Memory B cell (primary cell): ENCODE measurements at regions not wholly inside any gene's neighbourhood (a gene's known extent, or its start where the extent isn't known, plus 50 kb on each side); places are given as distances from the start of the nearest gene placed in this dataset.
"Not testable (repeated sequence)": the region's sequence is repeated elsewhere in the genome, so short reads cannot be mapped to it uniquely, and the experiment has no call there.

Source experiments
- ATAC-seq: fragments of 150-1000 bp; cut with Tn5 transposase; 2 replicates; pipeline ENCODE4 v1.10.0; 2021; ENCODE audit warnings: low read depth, mild to moderate bottlenecking, moderate library complexity
- DNase-seq, 2 donors: peaks; one replicate each; pipeline ENCODE4 v3.0.0; 2022; ENCODE audit warnings: low spot score in 2 of 2
- H3K27ac Mint-ChIP-seq: one replicate; pipeline ENCODE4 v1.8.0; 2022; ENCODE audit warnings: mild to moderate bottlenecking, moderate library complexity, mixed read lengths
- H3K27me3 Mint-ChIP-seq: one replicate; pipeline ENCODE4 v1.8.0; 2022; ENCODE audit warnings: mixed read lengths
- H3K36me3 Mint-ChIP-seq: one replicate; pipeline ENCODE4 v1.8.0; 2022; ENCODE audit warnings: mild to moderate bottlenecking, mixed read lengths
- H3K4me1 Mint-ChIP-seq: one replicate; pipeline ENCODE4 v1.8.0; 2022; ENCODE audit warnings: mixed read lengths
- H3K4me3 Mint-ChIP-seq: one replicate; pipeline ENCODE4 v1.8.0; 2022; ENCODE audit warnings: mild to moderate bottlenecking, moderate library complexity, mixed read lengths
- H3K9me3 Mint-ChIP-seq: one replicate; pipeline ENCODE4 v1.8.0; 2022; ENCODE audit warnings: mixed read lengths

GRCh38 chr3:105274958-105275357 is 91.8 kb upstream of the ALCAM start:
- H3K4me3 Mint-ChIP-seq = no peak overlapping the region
- H3K36me3 Mint-ChIP-seq = no peaks in the 10 kb centered on the region
- no peak for ATAC-seq
- peaks cover 1% of the 10 kb centered on the region for H3K9me3 Mint-ChIP-seq
- no peak overlapping the region for H3K27ac Mint-ChIP-seq
- no peak for DNase-seq
- no peaks in the 10 kb centered on the region for H3K4me1 Mint-ChIP-seq
- H3K27me3 Mint-ChIP-seq = peaks cover 2% of the 10 kb centered on the region

GRCh38 chr3:105277656-105278055 is 89.1 kb upstream of the ALCAM start:
- DNase-seq (no peak), ATAC-seq (no peak)
- H3K4me1 Mint-ChIP-seq = no peaks in the 10 kb centered on the region
- no peaks in the 10 kb centered on the region for H3K36me3 Mint-ChIP-seq
- peaks cover 1% of the 10 kb centered on the region for H3K9me3 Mint-ChIP-seq
- H3K4me3 Mint-ChIP-seq = no peak overlapping the region
- peaks cover 2% of the 10 kb centered on the region for H3K27me3 Mint-ChIP-seq
- H3K27ac Mint-ChIP-seq = no peak overlapping the region

- H3K9me3 Mint-ChIP-seq = no peaks in the 10 kb centered on the region
- no peaks in the 10 kb centered on the region for H3K4me1 Mint-ChIP-seq
- H3K27ac Mint-ChIP-seq = no peak overlapping the region
- H3K4me3 Mint-ChIP-seq = no peak overlapping the region
- H3K36me3 Mint-ChIP-seq = no peaks in the 10 kb centered on the region
- H3K27me3 Mint-ChIP-seq = peaks cover 4% of the 10 kb centered on the region
- no peak for DNase-seq
- ATAC-seq = no peak
Measured at GRCh38 chr3:105278688-105279087, 88.0 kb upstream of the ALCAM start.

- no peak overlapping the region for H3K27ac Mint-ChIP-seq
- no peak overlapping the region for H3K4me3 Mint-ChIP-seq
- no peak for DNase-seq
- H3K27me3 Mint-ChIP-seq = peaks cover 2% of the 10 kb centered on the region
- no peak for ATAC-seq
- no peaks in the 10 kb centered on the region for H3K9me3 Mint-ChIP-seq
- H3K4me1 Mint-ChIP-seq = no peaks in the 10 kb centered on the region
- no peaks in the 10 kb centered on the region for H3K36me3 Mint-ChIP-seq
Measured at GRCh38 chr3:105281989-105282388, 84.7 kb upstream of the ALCAM start.

GRCh38 chr3:105284876-105285275 is 81.8 kb upstream of the ALCAM start:
- H3K27ac Mint-ChIP-seq = no peak overlapping the region
- H3K27me3 Mint-ChIP-seq = peaks cover 2% of the 10 kb centered on the region
- no peak for ATAC-seq

GRCh38 chr3:105285653-105286241 is 81.0 kb upstream of the ALCAM start:
- Mint-ChIP-seq H3K4me1 (no peaks in the 10 kb centered on the region), H3K9me3 (peaks cover 3% of the 10 kb centered on the region), H3K27ac (no peak overlapping the region), H3K36me3 (peaks cover 3% of the 10 kb centered on the region), H3K4me3 (no peak overlapping the region), H3K27me3 (peaks cover 2% of the 10 kb centered on the region)
- ATAC-seq (no peak), DNase-seq (no peak)

More at GRCh38 chr3:105284876-105285275, 81.8 kb upstream of the ALCAM start:
- Mint-ChIP-seq H3K4me3 (no peak overlapping the region), H3K36me3 (peaks cover under 1% of the 10 kb centered on the region), H3K9me3 (peaks cover 1% of the 10 kb centered on the region), H3K4me1 (no peaks in the 10 kb centered on the region)
- no peak for DNase-seq

GRCh38 chr3:105293441-105293840 is 73.3 kb upstream of the ALCAM start:
- H3K9me3 Mint-ChIP-seq = peaks cover 5% of the 10 kb centered on the region
- H3K36me3 Mint-ChIP-seq = peaks cover 12% of the 10 kb centered on the region
- ATAC-seq (no peak), DNase-seq (no peak)
- H3K4me3 Mint-ChIP-seq = no peak overlapping the region
- no peaks in the 10 kb centered on the region for H3K27me3 Mint-ChIP-seq
- H3K4me1 Mint-ChIP-seq = no peaks in the 10 kb centered on the region
- no peak overlapping the region for H3K27ac Mint-ChIP-seq

GRCh38 chr3:105296182-105296822 is 70.4 kb upstream of the ALCAM start:
- not testable (repeated sequence) for H3K27ac Mint-ChIP-seq, H3K4me3 Mint-ChIP-seq, DNase-seq, H3K27me3 Mint-ChIP-seq, ATAC-seq, H3K4me1 Mint-ChIP-seq, H3K9me3 Mint-ChIP-seq
- peaks cover 10% of the 10 kb centered on the region for H3K36me3 Mint-ChIP-seq

- DNase-seq = no peak
- Mint-ChIP-seq H3K9me3 (peaks cover 20% of the 10 kb centered on the region), H3K4me3 (no peak overlapping the region), H3K36me3 (peaks cover 15% of the 10 kb centered on the region), H3K4me1 (no peaks in the 10 kb centered on the region), H3K27ac (no peak overlapping the region), H3K27me3 (no peaks in the 10 kb centered on the region)
- ATAC-seq = no peak
Measured at GRCh38 chr3:105304487-105304886, 62.2 kb upstream of the ALCAM start.

GRCh38 chr3:105315144-105315543 is 51.6 kb upstream of the ALCAM start:
- no peaks in the 10 kb centered on the region for H3K27me3 Mint-ChIP-seq
- ATAC-seq = no peak
- H3K9me3 Mint-ChIP-seq = no peaks in the 10 kb centered on the region
- H3K36me3 Mint-ChIP-seq = no peaks in the 10 kb centered on the region
- no peaks in the 10 kb centered on the region for H3K4me1 Mint-ChIP-seq
- H3K4me3 Mint-ChIP-seq = no peak overlapping the region
- H3K27ac Mint-ChIP-seq = no peak overlapping the region
- DNase-seq = no peak

- H3K27ac Mint-ChIP-seq = no peak overlapping the region
- no peaks in the 10 kb centered on the region for H3K9me3 Mint-ChIP-seq
Measured at GRCh38 chr3:105315815-105316214, 50.9 kb upstream of the ALCAM start.

GRCh38 chr3:105316331-105316730 is 50.4 kb upstream of the ALCAM start:
- no peak for DNase-seq
- no peaks in the 10 kb centered on the region for H3K4me1 Mint-ChIP-seq
- H3K9me3 Mint-ChIP-seq = no peaks in the 10 kb centered on the region
- no peak for ATAC-seq
- H3K4me3 Mint-ChIP-seq = no peak overlapping the region
- no peak overlapping the region for H3K27ac Mint-ChIP-seq
- no peaks in the 10 kb centered on the region for H3K36me3 Mint-ChIP-seq
- no peaks in the 10 kb centered on the region for H3K27me3 Mint-ChIP-seq

More at GRCh38 chr3:105315815-105316214, 50.9 kb upstream of the ALCAM start:
- Mint-ChIP-seq H3K36me3 (no peaks in the 10 kb centered on the region), H3K4me3 (no peak overlapping the region), H3K4me1 (no peaks in the 10 kb centered on the region), H3K27me3 (no peaks in the 10 kb centered on the region)
- no peak for DNase-seq
- no peak for ATAC-seq
